ENCODE measurements at regions not wholly inside any gene's neighbourhood (a gene's known extent, or its start where the extent isn't known, plus 50 kb on each side); places are given as distances from the start of the nearest gene placed in this dataset.

- H3K4me3 Mint-ChIP-seq: no peak overlapping the region
- H3K4me1 Mint-ChIP-seq (ENCODE audit: low read depth): no peaks in the 10 kb centered on the region
- H3K27ac Mint-ChIP-seq: no peak overlapping the region
- DNase-seq: no peak
- no peaks in the 10 kb centered on the region; the same call in 1 of the 2 replicates for H3K36me3 Mint-ChIP-seq (ENCODE audit: low read depth)
- H3K9me3 Mint-ChIP-seq: peaks cover 5% of the 10 kb centered on the region; the same call in 1 of the 2 replicates
- peaks cover 29% of the 10 kb centered on the region for H3K27me3 Mint-ChIP-seq (ENCODE audit: insufficient read depth)
- TF ChIP-seq CTCF (IDR thresholded peaks at IDR 0.05): no peak
Measured at GRCh38 chr9:96122282-96122681, 179.7 kb downstream of the HSD17B3 start.

GRCh38 chr9:96121136-96121535 lies 180.8 kb downstream of the HSD17B3 start:
- Mint-ChIP-seq H3K36me3 (ENCODE audit: low read depth) (no peaks in the 10 kb centered on the region; the same call in 1 of the 2 replicates), H3K27ac (no peak overlapping the region), H3K4me3 (no peak overlapping the region), H3K9me3 (peaks cover 5% of the 10 kb centered on the region; the same call in 1 of the 2 replicates), H3K4me1 (ENCODE audit: low read depth) (no peaks in the 10 kb centered on the region), H3K27me3 (ENCODE audit: insufficient read depth) (peaks cover 22% of the 10 kb centered on the region)
- no peak for DNase-seq
- TF ChIP-seq CTCF (IDR thresholded peaks at IDR 0.05): no peak

GRCh38 chr9:96117398-96118080 lies 184.4 kb downstream of the HSD17B3 start:
- Mint-ChIP-seq H3K9me3 (peaks cover 5% of the 10 kb centered on the region; the same call in 1 of the 2 replicates), H3K4me3 (no peak overlapping the region), H3K27ac (no peak overlapping the region), H3K36me3 (ENCODE audit: low read depth) (no peaks in the 10 kb centered on the region; the same call in 1 of the 2 replicates), H3K27me3 (ENCODE audit: insufficient read depth) (peaks cover 17% of the 10 kb centered on the region), H3K4me1 (ENCODE audit: low read depth) (no peaks in the 10 kb centered on the region)
- DNase-seq: no peak
- no peak for TF ChIP-seq CTCF (IDR thresholded peaks at IDR 0.05)

DNA sequence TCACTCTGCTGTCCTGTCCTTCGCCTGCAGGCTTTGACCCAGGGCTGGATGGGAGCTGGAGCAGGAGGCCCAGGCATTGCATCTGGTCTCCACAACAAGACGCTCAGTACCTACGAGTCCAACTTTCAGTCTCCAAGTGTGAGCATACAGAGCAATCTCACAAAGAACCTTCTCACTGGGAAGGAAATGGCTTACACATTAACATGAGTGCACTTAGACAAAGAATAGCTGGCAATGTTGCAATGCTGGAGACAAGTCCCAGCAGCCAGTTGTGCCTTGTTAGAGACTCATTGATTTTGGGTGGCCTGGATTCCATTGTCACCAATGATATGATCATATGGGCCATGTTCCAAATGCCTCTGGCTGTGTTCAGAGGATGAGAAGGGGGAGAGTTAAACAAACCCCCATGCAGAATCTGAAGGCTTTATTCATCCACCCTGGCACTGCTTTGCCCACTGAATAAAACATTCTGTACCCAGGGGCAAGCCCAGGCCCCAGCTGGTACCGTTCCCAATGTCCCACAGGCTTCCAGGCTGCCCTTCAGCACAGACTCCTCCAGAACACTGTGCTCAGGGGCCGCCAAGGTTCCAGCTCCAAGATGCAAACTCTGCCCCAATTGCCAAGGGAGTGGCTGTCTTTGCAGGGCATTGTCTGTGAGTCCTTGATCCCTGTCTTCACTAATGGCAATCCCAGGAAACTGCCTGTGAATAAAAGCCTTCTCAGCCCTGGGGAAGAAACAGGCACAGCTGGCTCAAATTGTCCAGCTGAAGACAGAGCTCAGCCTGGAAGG lies 185.5 kb downstream of the HSD17B3 start:
- Mint-ChIP-seq H3K9me3 (peaks cover 5% of the 10 kb centered on the region; the same call in 1 of the 2 replicates), H3K36me3 (ENCODE audit: low read depth) (no peaks in the 10 kb centered on the region; the same call in 1 of the 2 replicates), H3K27me3 (ENCODE audit: insufficient read depth) (peaks cover 18% of the 10 kb centered on the region), H3K27ac (no peak overlapping the region), H3K4me3 (no peak overlapping the region), H3K4me1 (ENCODE audit: low read depth) (no peaks in the 10 kb centered on the region)
- no peak for TF ChIP-seq CTCF (IDR thresholded peaks at IDR 0.05)
- DNase-seq: no peak

DNA sequence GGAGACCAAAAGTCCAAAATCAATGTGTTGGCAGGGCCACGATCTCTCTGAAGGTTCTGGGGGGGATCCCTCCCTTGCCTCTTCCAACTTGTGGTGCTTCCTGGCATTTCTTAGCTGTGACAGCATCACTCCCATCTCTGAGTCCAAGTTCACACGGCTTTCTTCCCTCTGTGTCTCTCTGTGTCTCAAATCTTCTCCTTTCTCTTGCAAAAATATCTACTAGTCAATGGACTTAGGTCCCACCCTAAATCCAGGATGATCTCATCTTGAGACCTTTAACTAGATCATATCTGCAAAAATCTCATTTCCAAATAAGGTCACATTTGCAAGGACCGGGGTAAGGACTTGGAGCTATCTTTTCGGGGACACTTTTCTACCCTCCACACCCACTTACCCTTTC lies 186.1 kb downstream of the HSD17B3 start:
- TF ChIP-seq CTCF (IDR thresholded peaks at IDR 0.05): no peak
- peaks cover 5% of the 10 kb centered on the region; the same call in 1 of the 2 replicates for H3K9me3 Mint-ChIP-seq
- DNase-seq: no peak
- H3K27ac Mint-ChIP-seq: no peak overlapping the region
- H3K4me3 Mint-ChIP-seq: no peak overlapping the region
- H3K4me1 Mint-ChIP-seq (ENCODE audit: low read depth): no peaks in the 10 kb centered on the region
- H3K36me3 Mint-ChIP-seq (ENCODE audit: low read depth): no peaks in the 10 kb centered on the region; the same call in 1 of the 2 replicates
- peaks cover 18% of the 10 kb centered on the region for H3K27me3 Mint-ChIP-seq (ENCODE audit: insufficient read depth)
